Left lung (tissue), 4 donors: ENCODE measurements at regions not wholly inside any gene's neighbourhood (a gene's known extent, or its start where the extent isn't known, plus 50 kb on each side); places are given as distances from the start of the nearest gene placed in this dataset.

Experiments used
- ATAC-seq: fragments of 200-7000 bp; cut with Tn5 transposase; one replicate; pipeline ENCODE4 v1.9.1; 2020; ENCODE audit warnings: moderate library complexity
- DNase-seq, 4 donors: peaks; one replicate each; pipeline ENCODE4 v3.0.0-alpha.2; 2013 to 2020
- H3K27ac ChIP-seq, 2 donors: fragments of 200-600 bp; sonication (generic) in 1 of 2; one replicate each; pipeline versions ENCODE4 v1.5.0 to v1.8.0; 2020 to 2021
- H3K27me3 ChIP-seq, 2 donors: fragments of 200-600 bp; sonication (generic) in 1 of 2; one replicate each; pipeline versions ENCODE4 v1.5.0 to v1.8.0; 2020 to 2021
- H3K36me3 ChIP-seq, 2 donors: fragments of 200-600 bp; sonication (generic) in 1 of 2; one replicate each; pipeline versions ENCODE4 v1.5.0 to v1.8.0; 2020 to 2021
- H3K4me1 ChIP-seq, 2 donors: fragments of 200-600 bp; one replicate each; pipeline ENCODE4 v1.8.0; 2021
- H3K4me3 ChIP-seq, 2 donors: fragments of 200-600 bp; sonication (generic) in 1 of 2; one replicate each; pipeline versions ENCODE4 v1.5.0 to v1.8.0; 2020 to 2021; ENCODE audit warnings: mild to moderate bottlenecking in 1 of 2
- H3K9me3 ChIP-seq, 2 donors: fragments of 200-600 bp; sonication (generic) in 1 of 2; one replicate each; pipeline versions ENCODE4 v1.5.0 to v1.8.0; 2020 to 2021
- CTCF ChIP-seq, 2 donors: fragments of 200-600 bp; sonication (generic) in 1 of 2; IDR thresholded peaks; one replicate each; pipeline versions ENCODE4 v1.5.0 to v1.8.0; 2021; ENCODE audit warnings: antibody characterized with exemption in 2 of 2
- intact Hi-C, 2 donors: fragments of 100-400 bp; cut with DNase I; formaldehyde crosslinking; loops; one replicate each; pipeline versions ENCODE4 v1.11.2 to v1.14.2; 2022
- donor health status: DM: no; HTN: yes; CAD: no.
- donor health status: DM: no; HTN: no; CAD: no.

- intact Hi-C loops = no loop called here
- Histone ChIP-seq H3K4me1 (no peaks in the 10 kb centered on the region), H3K4me3 (no peak overlapping the region), H3K36me3 (no peaks in the 10 kb centered on the region), H3K27ac (no peak overlapping the region), H3K27me3 (no peaks in the 10 kb centered on the region), H3K9me3 (no peaks in the 10 kb centered on the region)
- TF ChIP-seq CTCF (IDR thresholded peaks at IDR 0.05) = no peak
- no peak for DNase-seq
- ATAC-seq = no peak
Observed at GRCh38 chr15:94008104-94009074, 223.0 kb upstream of the MCTP2 start.

- no peaks in the 10 kb centered on the region for H3K9me3 ChIP-seq
- peak in 1 of 4 donors; percentile 11 for DNase-seq
- intact Hi-C loops = no loop called here
- no peak overlapping the region for H3K27ac ChIP-seq
- TF ChIP-seq CTCF (IDR thresholded peaks at IDR 0.05) = no peak
- H3K36me3 ChIP-seq = no peaks in the 10 kb centered on the region
- peak; percentile 21 for ATAC-seq
- H3K4me1 ChIP-seq = no peaks in the 10 kb centered on the region
- H3K27me3 ChIP-seq = no peaks in the 10 kb centered on the region
- H3K4me3 ChIP-seq = no peak overlapping the region
Observed at GRCh38 chr15:94004697-94005096, 226.7 kb upstream of the MCTP2 start.

GRCh38 chr15:94002041-94002440, 229.3 kb upstream of the MCTP2 start:
- Histone ChIP-seq H3K27ac (no peak overlapping the region), H3K27me3 (no peaks in the 10 kb centered on the region), H3K4me1 (no peaks in the 10 kb centered on the region), H3K36me3 (no peaks in the 10 kb centered on the region), H3K9me3 (no peaks in the 10 kb centered on the region), H3K4me3 (no peak overlapping the region)
- intact Hi-C loops = no loop called here
- no peak for ATAC-seq
- no peak for TF ChIP-seq CTCF (IDR thresholded peaks at IDR 0.05)
- DNase-seq = no peak

- no peaks in the 10 kb centered on the region for H3K36me3 ChIP-seq
- no peak overlapping the region for H3K27ac ChIP-seq
- no peaks in the 10 kb centered on the region for H3K9me3 ChIP-seq
- H3K4me3 ChIP-seq = no peak overlapping the region
- TF ChIP-seq CTCF (IDR thresholded peaks at IDR 0.05) = no peak
- H3K27me3 ChIP-seq = no peaks in the 10 kb centered on the region
- no peak for ATAC-seq
- intact Hi-C loops = no loop called here
- H3K4me1 ChIP-seq = no peaks in the 10 kb centered on the region
- DNase-seq = no peak
Observed at GRCh38 chr15:94001255-94001801, 230.0 kb upstream of the MCTP2 start.

- Histone ChIP-seq H3K36me3 (no peaks in the 10 kb centered on the region), H3K4me1 (no peaks in the 10 kb centered on the region)
Observed at GRCh38 chr15:94000606-94001005, 230.8 kb upstream of the MCTP2 start.

More at GRCh38 chr15:94000606-94001005, 230.8 kb upstream of the MCTP2 start:
- no peak overlapping the region for H3K4me3 ChIP-seq
- TF ChIP-seq CTCF (IDR thresholded peaks at IDR 0.05) = no peak
- H3K27ac ChIP-seq = no peak overlapping the region
- ATAC-seq = no peak
- intact Hi-C loops = no loop called here
- DNase-seq = no peak
- H3K27me3 ChIP-seq = no peaks in the 10 kb centered on the region
- H3K9me3 ChIP-seq = no peaks in the 10 kb centered on the region
